ENCODE measurements at regions not wholly inside any gene's neighbourhood (a gene's known extent, or its start where the extent isn't known, plus 50 kb on each side); places are given as distances from the start of the nearest gene placed in this dataset.
"Not testable (repeated sequence)": the region's sequence is repeated elsewhere in the genome, so short reads cannot be mapped to it uniquely, and the experiment has no call there.

- no peak for DNase-seq (ENCODE audit: low read depth, low spot score)
- no peak overlapping the region for H3K4me3 ChIP-seq (ENCODE audit: low read length)
Observed at GRCh38 chr9:106025453-106025852, 331.1 kb downstream of the TMEM38B start.

- DNase-seq (ENCODE audit: low read depth, low spot score); H3K4me3 ChIP-seq (ENCODE audit: low read length): not testable (repeated sequence)
Observed at GRCh38 chr9:106030146-106030545, 335.8 kb downstream of the TMEM38B start.

- no peak overlapping the region for H3K4me3 ChIP-seq (ENCODE audit: low read length)
- no peak for DNase-seq (ENCODE audit: low read depth, low spot score)
Observed at GRCh38 chr9:106032978-106033377, 338.6 kb downstream of the TMEM38B start.

- DNase-seq (ENCODE audit: low read depth, low spot score) = no peak
- no peak overlapping the region for H3K4me3 ChIP-seq (ENCODE audit: low read length)
Observed at GRCh38 chr9:106035806-106036205, 341.5 kb downstream of the TMEM38B start.

- DNase-seq (ENCODE audit: low read depth, low spot score) = no peak
- no peak overlapping the region for H3K4me3 ChIP-seq (ENCODE audit: low read length)
Observed at GRCh38 chr9:106038266-106039001, 344.1 kb downstream of the TMEM38B start.

GRCh38 chr9:106039151-106039935, 345.0 kb downstream of the TMEM38B start:
- no peak for DNase-seq (ENCODE audit: low read depth, low spot score)
- H3K4me3 ChIP-seq (ENCODE audit: low read length) = no peak overlapping the region

- DNase-seq (ENCODE audit: low read depth, low spot score); H3K4me3 ChIP-seq (ENCODE audit: low read length): not testable (repeated sequence)
Observed at GRCh38 chr9:106041920-106042319, 347.6 kb downstream of the TMEM38B start.

- DNase-seq (ENCODE audit: low read depth, low spot score) = no peak
- no peak overlapping the region for H3K4me3 ChIP-seq (ENCODE audit: low read length)
Observed at GRCh38 chr9:106051545-106051944, 357.2 kb downstream of the TMEM38B start.

- no peak for DNase-seq (ENCODE audit: low read depth, low spot score)
- H3K4me3 ChIP-seq (ENCODE audit: low read length) = no peak overlapping the region
Observed at GRCh38 chr9:106052166-106052565, 357.8 kb downstream of the TMEM38B start.

- DNase-seq (ENCODE audit: low read depth, low spot score) = no peak
- no peak overlapping the region for H3K4me3 ChIP-seq (ENCODE audit: low read length)
Observed at GRCh38 chr9:106052735-106053134, 358.4 kb downstream of the TMEM38B start.

- no peak overlapping the region for H3K4me3 ChIP-seq (ENCODE audit: low read length)
- no peak for DNase-seq (ENCODE audit: low read depth, low spot score)
Observed at GRCh38 chr9:106056328-106056727, 362.0 kb downstream of the TMEM38B start.

- H3K4me3 ChIP-seq (ENCODE audit: low read length) = no peak overlapping the region
- DNase-seq (ENCODE audit: low read depth, low spot score) = no peak
Observed at GRCh38 chr9:106058460-106058859, 364.1 kb downstream of the TMEM38B start.

GRCh38 chr9:106059886-106060285, 365.5 kb downstream of the TMEM38B start:
- DNase-seq (ENCODE audit: low read depth, low spot score) = no peak
- H3K4me3 ChIP-seq (ENCODE audit: low read length) = no peak overlapping the region

- no peak overlapping the region for H3K4me3 ChIP-seq (ENCODE audit: low read length)
Observed at GRCh38 chr9:106060885-106061284, 366.5 kb downstream of the TMEM38B start.

GRCh38 chr9:106062250-106062649, 367.9 kb downstream of the TMEM38B start:
- no peak overlapping the region for H3K4me3 ChIP-seq (ENCODE audit: low read length)
- DNase-seq (ENCODE audit: low read depth, low spot score) = no peak

More at GRCh38 chr9:106060885-106061284, 366.5 kb downstream of the TMEM38B start:
- DNase-seq (ENCODE audit: low read depth, low spot score) = no peak

- no peak overlapping the region for H3K4me3 ChIP-seq (ENCODE audit: low read length)
- no peak for DNase-seq (ENCODE audit: low read depth, low spot score)
Observed at GRCh38 chr9:106065136-106065535, 370.8 kb downstream of the TMEM38B start.

GRCh38 chr9:106065579-106066214, 371.4 kb downstream of the TMEM38B start:
- H3K4me3 ChIP-seq (ENCODE audit: low read length) = no peak overlapping the region
- DNase-seq (ENCODE audit: low read depth, low spot score) = no peak

- no peak for DNase-seq (ENCODE audit: low read depth, low spot score)
- H3K4me3 ChIP-seq (ENCODE audit: low read length) = no peak overlapping the region
Observed at GRCh38 chr9:106066940-106067524, 372.7 kb downstream of the TMEM38B start.

GRCh38 chr9:106069241-106069640, 374.9 kb downstream of the TMEM38B start:
- DNase-seq (ENCODE audit: low read depth, low spot score) = no peak
- no peak overlapping the region for H3K4me3 ChIP-seq (ENCODE audit: low read length)

GRCh38 chr9:106072421-106072820, 378.1 kb downstream of the TMEM38B start:
- peak; percentile 96 for DNase-seq (ENCODE audit: low read depth, low spot score)
- H3K4me3 ChIP-seq (ENCODE audit: low read length) = peak overlapping the region; percentile 5
